K562 (cell line): ENCODE measurements at regions not wholly inside any gene's neighbourhood (a gene's known extent, or its start where the extent isn't known, plus 50 kb on each side); places are given as distances from the start of the nearest gene placed in this dataset.

Experiments
- ATAC-seq: fragments of 200-7000 bp; cut with Tn5 transposase; 3 replicates; pipeline ENCODE4 v1.9.1; 2020; ENCODE audit warnings: moderate library complexity
- BruUV-seq: library from RNA; stranded (reverse); fragments of 400-500 nt; replicated peaks from 2 replicates; lab custom pipeline; 2021; lab: Mats Ljungman, UMichigan
- CTCF ChIA-PET: fragments of 300-600 bp; formaldehyde crosslinking; extraction: SDS; loops from one replicate; lab custom pipeline; 2021; ENCODE audit warnings: low intra/inter-chr PET ratio; lab: Yijun Ruan, JAX
- POLR2A ChIA-PET: fragments of 300-600, 350-650 bp; sonication (Branson Sonifier 250); formaldehyde crosslinking; extraction: SDS; loops from one replicate; lab custom pipeline; 2021; ENCODE audit warnings: antibody characterized with exemption, inconsistent platforms; lab: Yijun Ruan, JAX
- DNase-seq, 4 experiments: peaks; one replicate each; pipeline versions ENCODE4 v3.0.0 to v3.0.0-alpha.2; 2011 to 2018; ENCODE audit warnings: low spot score in 3 of 4, mixed read lengths in 3 of 4; ENCODE audit errors: extremely low read depth in 1 of 4
- FAIRE-seq: peaks from 2 replicates; lab custom pipeline; 2011; peaks lifted over from hg19 to GRCh38; lab: Jason Lieb, UNC
- H2AFZ ChIP-seq: 2 replicates; pipeline ENCODE4 v1.6.0; 2011; ENCODE audit warnings: low read depth, low read length, control low read depth, inconsistent platforms
- H3K27ac ChIP-seq: fragments of 200-600 bp; 3 replicates; pipeline ENCODE4 v1.8.0; 2011; ENCODE audit warnings: low read depth, mild to moderate bottlenecking, control low read depth, inconsistent platforms, low read length, moderate library complexity, mixed read lengths; ENCODE audit errors: extremely low read depth
- H3K27me3 ChIP-seq, 2 experiments: fragments of 300-600 bp in 1 of 2; 2 replicates in 1 of 2; 3 replicates in 1 of 2; pipeline versions ENCODE4 v1.6.0 to v1.8.0; 2011; ENCODE audit warnings: inconsistent platforms in 2 of 2, low read length in 2 of 2, mild to moderate bottlenecking in 1 of 2, mixed read lengths in 1 of 2, moderate library complexity in 1 of 2; ENCODE audit not compliant: control insufficient read depth in 2 of 2, insufficient read depth in 2 of 2
- H3K36me3 ChIP-seq: fragments of 300-600 bp; 3 replicates; pipeline ENCODE4 v1.8.0; 2011; ENCODE audit warnings: mild to moderate bottlenecking, low read length, inconsistent platforms; ENCODE audit not compliant: control insufficient read depth, insufficient read depth
- H3K4me1 ChIP-seq, 2 experiments: fragments of 200-600 bp in 1 of 2; replicated peaks in 1 of 2; 2 replicates in 1 of 2; 3 replicates in 1 of 2; pipeline versions ENCODE4 v1.5.1 to v1.8.0; 2011; ENCODE audit warnings: inconsistent platforms in 2 of 2, low read length in 2 of 2, mild to moderate bottlenecking in 1 of 2, mixed read lengths in 1 of 2, moderate library complexity in 1 of 2; ENCODE audit not compliant: control insufficient read depth in 2 of 2, insufficient read depth in 2 of 2
- H3K4me2 ChIP-seq: 2 replicates; pipeline ENCODE4 v1.6.1; 2011; ENCODE audit warnings: low read length, control low read depth, inconsistent platforms, mixed read lengths; ENCODE audit not compliant: insufficient read depth
- H3K4me3 ChIP-seq: fragments of 200-600 bp; sonication (generic), shearing (Covaris generic); 2 replicates; pipeline ENCODE4 v1.5.1; 2016; ENCODE audit warnings: control low read depth, inconsistent platforms
- H3K79me2 ChIP-seq: fragments of 200-600 bp; 3 replicates; pipeline ENCODE4 v1.8.0; 2011; ENCODE audit warnings: low read length, inconsistent platforms; ENCODE audit not compliant: control insufficient read depth, insufficient read depth
- H3K9ac ChIP-seq, 2 experiments: 2 replicates each; pipeline versions ENCODE4 v1.6.0 to v1.6.1; 2011; ENCODE audit warnings: low read depth in 2 of 2, low read length in 2 of 2, control low read depth in 1 of 2, inconsistent platforms in 1 of 2, mild to moderate bottlenecking in 1 of 2, mixed read lengths in 1 of 2; ENCODE audit not compliant: insufficient read depth in 1 of 2
- H3K9me1 ChIP-seq: one replicate; pipeline ENCODE4 v1.6.0; 2011; ENCODE audit warnings: inconsistent platforms, mild to moderate bottlenecking, low read length, moderate library complexity; ENCODE audit not compliant: control insufficient read depth, insufficient read depth
- H3K9me3 ChIP-seq: replicated peaks from 2 replicates; pipeline ENCODE4 v1.5.1; 2011; ENCODE audit warnings: low read depth, low read length, inconsistent platforms; ENCODE audit not compliant: control insufficient read depth, insufficient read depth
- H4K20me1 ChIP-seq: replicated peaks from 2 replicates; pipeline ENCODE4 v1.6.1; 2011; ENCODE audit warnings: low read length, inconsistent platforms, mixed read lengths; ENCODE audit not compliant: control insufficient read depth, insufficient read depth
- CREBBP ChIP-seq: IDR thresholded peaks from one replicate; pipeline ENCODE4 v1.6.1; 2012; ENCODE audit warnings: low read depth, mild to moderate bottlenecking, control low read depth, inconsistent platforms, low read length
- DIDO1 ChIP-seq: fragments of 450-650 bp; IDR thresholded peaks from 2 replicates; pipeline ENCODE4 v1.6.1; 2016; ENCODE audit warnings: low read depth, missing biosample characterization, missing genetic modification characterization
- GATAD2A ChIP-seq: fragments of 450-650 bp; IDR thresholded peaks from 2 replicates; pipeline ENCODE4 v1.6.1; 2017
- HMGN3 ChIP-seq: IDR thresholded peaks from 2 replicates; pipeline ENCODE4 v1.6.1; 2011; ENCODE audit warnings: borderline replicate concordance, low read depth, mild to moderate bottlenecking, mixed read lengths, low read length; ENCODE audit not compliant: insufficient read length; ENCODE audit errors: extremely low read depth
- KAT7 ChIP-seq: sonication (generic); formaldehyde crosslinking; IDR thresholded peaks from 2 replicates; pipeline ENCODE4 v1.8.0; 2022; ENCODE audit warnings: missing genetic modification reagents, mild to moderate bottlenecking, borderline replicate concordance
- NUFIP1 ChIP-seq: fragments of 450-650 bp; IDR thresholded peaks from 2 replicates; pipeline ENCODE4 v1.6.1; 2018; ENCODE audit not compliant: partially characterized antibody
- POU5F1 ChIP-seq: fragments of 150-350 bp; IDR thresholded peaks from 2 replicates; pipeline ENCODE4 v1.6.1; 2014; ENCODE audit warnings: borderline replicate concordance, low read length, low read depth, mild to moderate bottlenecking; ENCODE audit not compliant: partially characterized antibody
- XRCC5 ChIP-seq: fragments of 200-400 bp; formaldehyde crosslinking; IDR thresholded peaks from 2 replicates; pipeline ENCODE4 v1.6.1; 2017; ENCODE audit warnings: low read depth, mild to moderate bottlenecking, low read length
- ZBTB8A ChIP-seq: fragments of 450-650 bp; IDR thresholded peaks from 2 replicates; pipeline ENCODE4 v1.6.1; 2018; ENCODE audit warnings: mild to moderate bottlenecking, moderate library complexity; ENCODE audit not compliant: partially characterized antibody
- ZNF561 ChIP-seq: fragments of 450-650 bp; formaldehyde crosslinking; conservative IDR thresholded peaks from 2 replicates; pipeline ENCODE4 v1.4.0; 2020; ENCODE audit warnings: mild to moderate bottlenecking, moderate library complexity
- WGBS: fragments of 100-300 bp; shearing (Covaris generic); methylation state at CpG from one replicate; pipeline ENCODE4 v1.1.6; 2016; ENCODE audit warnings: low coverage, mixed read lengths; ENCODE audit not compliant: insufficient coverage; ENCODE audit errors: missing lambda C conversion rate; 5-methylcytosine and 5-hydroxymethylcytosine counted together
- in situ Hi-C: fragments of 300-500 bp; cut with MboI; formaldehyde crosslinking; loops from 4 replicates; pipeline ENCODE4 v1.15.0; 2018; ENCODE audit warnings: inconsistent platforms, mixed read lengths
- intact Hi-C: fragments of 100-400 bp; cut with micrococcal nuclease; formaldehyde crosslinking; loops from 2 replicates; pipeline ENCODE4 v1.14.2; 2022
- TF ChIP-seq, protein P1 (sequence below): sonication (generic); formaldehyde crosslinking; IDR thresholded peaks from 2 replicates; pipeline ENCODE4 v1.8.0; 2023; ENCODE audit warnings: mild to moderate bottlenecking, missing genetic modification reagents
- TF ChIP-seq, protein P2 (sequence below): fragments of 450-650 bp; IDR thresholded peaks from 2 replicates; pipeline ENCODE4 v1.6.1; 2016; ENCODE audit warnings: low read depth

DNA sequence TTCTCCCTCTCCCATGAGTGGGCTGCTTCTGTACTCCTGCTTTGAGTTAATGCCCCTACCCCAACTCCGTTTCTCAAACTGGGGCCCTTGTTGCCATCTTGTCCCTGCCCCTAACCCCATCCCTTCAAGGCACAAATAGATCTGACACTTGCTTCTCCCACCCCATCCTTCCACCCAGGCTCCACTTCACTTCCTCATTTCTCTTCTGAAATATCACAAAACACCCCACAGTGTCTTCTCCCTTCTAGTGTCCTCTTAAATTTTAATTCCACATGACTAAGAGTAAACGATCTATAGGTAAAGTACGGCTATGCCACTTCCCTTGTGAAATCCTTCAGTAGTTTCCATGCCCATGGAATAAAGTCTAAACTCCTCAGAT is 571.6 kb upstream of the NOX3 start:
- intact Hi-C loops (no loop called here), in situ Hi-C loops (no loop called here)
- Histone ChIP-seq H3K9ac (no peak overlapping the region), H3K27me3 (no peaks in the 10 kb centered on the region), H3K4me2 (no peak overlapping the region), H4K20me1 (no peaks in the 10 kb centered on the region), H3K4me3 (no peak overlapping the region), H3K9me3 (no peaks in the 10 kb centered on the region), H3K79me2 (no peaks in the 10 kb centered on the region), H2AFZ (no peak overlapping the region), H3K36me3 (no peaks in the 10 kb centered on the region), H3K4me1 (no peaks in the 10 kb centered on the region), H3K27ac (no peak overlapping the region), H3K9me1 (no peaks in the 10 kb centered on the region)
- ChIA-PET POLR2A (no interaction called here), CTCF (no interaction called here)
- FAIRE-seq (no peak), ATAC-seq (no peak), DNase-seq (no peak)
- TF ChIP-seq, protein P1, sequence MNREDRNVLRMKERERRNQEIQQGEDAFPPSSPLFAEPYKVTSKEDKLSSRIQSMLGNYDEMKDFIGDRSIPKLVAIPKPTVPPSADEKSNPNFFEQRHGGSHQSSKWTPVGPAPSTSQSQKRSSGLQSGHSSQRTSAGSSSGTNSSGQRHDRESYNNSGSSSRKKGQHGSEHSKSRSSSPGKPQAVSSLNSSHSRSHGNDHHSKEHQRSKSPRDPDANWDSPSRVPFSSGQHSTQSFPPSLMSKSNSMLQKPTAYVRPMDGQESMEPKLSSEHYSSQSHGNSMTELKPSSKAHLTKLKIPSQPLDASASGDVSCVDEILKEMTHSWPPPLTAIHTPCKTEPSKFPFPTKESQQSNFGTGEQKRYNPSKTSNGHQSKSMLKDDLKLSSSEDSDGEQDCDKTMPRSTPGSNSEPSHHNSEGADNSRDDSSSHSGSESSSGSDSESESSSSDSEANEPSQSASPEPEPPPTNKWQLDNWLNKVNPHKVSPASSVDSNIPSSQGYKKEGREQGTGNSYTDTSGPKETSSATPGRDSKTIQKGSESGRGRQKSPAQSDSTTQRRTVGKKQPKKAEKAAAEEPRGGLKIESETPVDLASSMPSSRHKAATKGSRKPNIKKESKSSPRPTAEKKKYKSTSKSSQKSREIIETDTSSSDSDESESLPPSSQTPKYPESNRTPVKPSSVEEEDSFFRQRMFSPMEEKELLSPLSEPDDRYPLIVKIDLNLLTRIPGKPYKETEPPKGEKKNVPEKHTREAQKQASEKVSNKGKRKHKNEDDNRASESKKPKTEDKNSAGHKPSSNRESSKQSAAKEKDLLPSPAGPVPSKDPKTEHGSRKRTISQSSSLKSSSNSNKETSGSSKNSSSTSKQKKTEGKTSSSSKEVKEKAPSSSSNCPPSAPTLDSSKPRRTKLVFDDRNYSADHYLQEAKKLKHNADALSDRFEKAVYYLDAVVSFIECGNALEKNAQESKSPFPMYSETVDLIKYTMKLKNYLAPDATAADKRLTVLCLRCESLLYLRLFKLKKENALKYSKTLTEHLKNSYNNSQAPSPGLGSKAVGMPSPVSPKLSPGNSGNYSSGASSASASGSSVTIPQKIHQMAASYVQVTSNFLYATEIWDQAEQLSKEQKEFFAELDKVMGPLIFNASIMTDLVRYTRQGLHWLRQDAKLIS (CRISPR knock-in tag), result no peak
- TF ChIP-seq NUFIP1, result no peak
- TF ChIP-seq DIDO1, result no peak
- no peak for TF ChIP-seq POU5F1
- no peak for TF ChIP-seq GATAD2A
- no peak for TF ChIP-seq ZNF561 (CRISPR knock-in tag)
- no peak for TF ChIP-seq CREBBP
- TF ChIP-seq ZBTB8A, result no peak
- TF ChIP-seq KAT7, result no peak
- TF ChIP-seq, protein P2, sequence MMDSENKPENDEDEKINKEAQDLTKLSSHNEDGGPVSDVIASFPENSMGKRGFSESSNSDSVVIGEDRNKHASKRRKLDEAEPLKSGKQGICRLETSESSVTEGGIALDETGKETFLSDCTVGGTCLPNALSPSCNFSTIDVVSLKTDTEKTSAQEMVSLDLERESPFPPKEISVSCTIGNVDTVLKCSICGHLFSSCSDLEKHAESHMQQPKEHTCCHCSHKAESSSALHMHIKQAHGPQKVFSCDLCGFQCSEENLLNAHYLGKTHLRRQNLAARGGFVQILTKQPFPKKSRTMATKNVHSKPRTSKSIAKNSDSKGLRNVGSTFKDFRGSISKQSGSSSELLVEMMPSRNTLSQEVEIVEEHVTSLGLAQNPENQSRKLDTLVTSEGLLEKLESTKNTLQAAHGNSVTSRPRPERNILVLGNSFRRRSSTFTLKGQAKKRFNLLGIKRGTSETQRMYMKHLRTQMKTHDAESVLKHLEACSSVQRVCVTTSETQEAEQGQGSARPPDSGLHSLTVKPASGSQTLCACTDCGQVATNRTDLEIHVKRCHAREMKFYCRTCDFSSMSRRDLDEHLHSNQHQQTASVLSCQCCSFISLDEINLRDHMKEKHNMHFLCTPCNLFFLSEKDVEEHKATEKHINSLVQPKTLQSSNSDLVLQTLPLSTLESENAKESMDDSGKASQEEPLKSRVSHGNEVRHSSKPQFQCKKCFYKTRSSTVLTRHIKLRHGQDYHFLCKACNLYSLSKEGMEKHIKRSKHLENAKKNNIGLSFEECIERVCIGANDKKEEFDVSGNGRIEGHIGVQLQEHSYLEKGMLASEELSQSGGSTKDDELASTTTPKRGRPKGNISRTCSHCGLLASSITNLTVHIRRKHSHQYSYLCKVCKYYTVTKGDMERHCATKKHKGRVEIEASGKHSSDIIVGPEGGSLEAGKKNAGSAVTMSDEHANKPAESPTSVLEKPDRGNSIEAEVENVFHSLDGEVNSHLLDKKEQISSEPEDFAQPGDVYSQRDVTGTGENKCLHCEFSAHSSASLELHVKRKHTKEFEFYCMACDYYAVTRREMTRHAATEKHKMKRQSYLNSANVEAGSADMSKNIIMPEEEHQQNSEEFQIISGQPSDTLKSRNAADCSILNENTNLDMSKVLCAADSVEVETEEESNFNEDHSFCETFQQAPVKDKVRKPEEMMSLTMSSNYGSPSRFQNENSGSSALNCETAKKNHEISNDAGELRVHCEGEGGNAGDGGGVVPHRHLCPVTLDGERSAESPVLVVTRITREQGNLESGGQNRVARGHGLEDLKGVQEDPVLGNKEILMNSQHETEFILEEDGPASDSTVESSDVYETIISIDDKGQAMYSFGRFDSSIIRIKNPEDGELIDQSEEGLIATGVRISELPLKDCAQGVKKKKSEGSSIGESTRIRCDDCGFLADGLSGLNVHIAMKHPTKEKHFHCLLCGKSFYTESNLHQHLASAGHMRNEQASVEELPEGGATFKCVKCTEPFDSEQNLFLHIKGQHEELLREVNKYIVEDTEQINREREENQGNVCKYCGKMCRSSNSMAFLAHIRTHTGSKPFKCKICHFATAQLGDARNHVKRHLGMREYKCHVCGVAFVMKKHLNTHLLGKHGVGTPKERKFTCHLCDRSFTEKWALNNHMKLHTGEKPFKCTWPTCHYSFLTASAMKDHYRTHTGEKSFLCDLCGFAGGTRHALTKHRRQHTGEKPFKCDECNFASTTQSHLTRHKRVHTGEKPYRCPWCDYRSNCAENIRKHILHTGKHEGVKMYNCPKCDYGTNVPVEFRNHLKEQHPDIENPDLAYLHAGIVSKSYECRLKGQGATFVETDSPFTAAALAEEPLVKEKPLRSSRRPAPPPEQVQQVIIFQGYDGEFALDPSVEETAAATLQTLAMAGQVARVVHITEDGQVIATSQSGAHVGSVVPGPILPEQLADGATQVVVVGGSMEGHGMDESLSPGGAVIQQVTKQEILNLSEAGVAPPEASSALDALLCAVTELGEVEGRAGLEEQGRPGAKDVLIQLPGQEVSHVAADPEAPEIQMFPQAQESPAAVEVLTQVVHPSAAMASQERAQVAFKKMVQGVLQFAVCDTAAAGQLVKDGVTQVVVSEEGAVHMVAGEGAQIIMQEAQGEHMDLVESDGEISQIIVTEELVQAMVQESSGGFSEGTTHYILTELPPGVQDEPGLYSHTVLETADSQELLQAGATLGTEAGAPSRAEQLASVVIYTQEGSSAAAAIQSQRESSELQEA, result no peak
- no peak for TF ChIP-seq XRCC5
- no peak for TF ChIP-seq HMGN3
- 0% methylated on average over 3 of the region's 3 CpGs for WGBS
- no TSS peak for BruUV-seq
